A549 (cell line): ENCODE measurements at regions not wholly inside any gene's neighbourhood (a gene's known extent, or its start where the extent isn't known, plus 50 kb on each side); places are given as distances from the start of the nearest gene placed in this dataset.

ENCODE experiments used
- ATAC-seq, 2 experiments: fragments of 200-7000 bp in 1 of 2; fragments of >200 bp in 1 of 2; cut with Nextera tagmentation in 1 of 2; cut with Tn5 transposase in 1 of 2; 3 replicates each; pipeline versions ENCODE4 v1.8.0 to v1.9.1; 2018 to 2020; ENCODE audit warnings: mild to moderate bottlenecking in 1 of 2, moderate library complexity in 1 of 2
- CTCF ChIA-PET: fragments of 300-600 bp; sonication (Branson Sonifier 250); formaldehyde crosslinking; extraction: SDS; loops from one replicate; lab custom pipeline; 2021; ENCODE audit warnings: antibody characterized with exemption, inconsistent platforms; lab: Yijun Ruan, JAX
- POLR2A ChIA-PET: fragments of 350-600 bp; formaldehyde crosslinking; extraction: SDS; loops from one replicate; lab custom pipeline; 2021; ENCODE audit warnings: antibody characterized with exemption, inconsistent platforms; lab: Yijun Ruan, JAX
- DNase-seq, 2 experiments: peaks; one replicate each; pipeline versions ENCODE4 v3.0.0 to v3.0.0-alpha.2; 2011 to 2016; ENCODE audit warnings: low read depth in 1 of 2, low spot score in 1 of 2
- FAIRE-seq: peaks from 2 replicates; lab custom pipeline; 2011; peaks lifted over from hg19 to GRCh38; lab: Jason Lieb, UNC
- H3K27ac ChIP-seq, 2 experiments: fragments of >200 bp; sonication (Bioruptor Twin); formaldehyde crosslinking; 3 replicates each; pipeline ENCODE4 v1.5.1; 2016 to 2017
- H3K4me1 ChIP-seq: fragments of >200 bp; sonication (Bioruptor Twin); formaldehyde crosslinking; 3 replicates; pipeline ENCODE4 v1.6.1; 2016
- H3K4me2 ChIP-seq: fragments of >200 bp; sonication (Bioruptor Twin); formaldehyde crosslinking; 3 replicates; pipeline ENCODE4 v1.6.1; 2016
- H3K4me3 ChIP-seq: fragments of >200 bp; sonication (Bioruptor Twin); formaldehyde crosslinking; 3 replicates; pipeline ENCODE4 v1.5.1; 2016
- H3K9me3 ChIP-seq: fragments of >200 bp; sonication (Bioruptor Twin); formaldehyde crosslinking; 3 replicates; pipeline ENCODE4 v1.6.1; 2016
- BHLHE40 ChIP-seq: IDR thresholded peaks from 2 replicates; pipeline ENCODE4 v1.6.1; 2012; ENCODE audit warnings: low read depth, low read length, inconsistent platforms
- CBX2 ChIP-seq: fragments of 200-600 bp; sonication (generic); IDR thresholded peaks from 2 replicates; pipeline ENCODE4 v1.6.1; 2016; ENCODE audit warnings: low read depth, mild to moderate bottlenecking, borderline replicate concordance
- CBX8 ChIP-seq: fragments of 200-600 bp; sonication (generic); IDR thresholded peaks from 2 replicates; pipeline ENCODE4 v1.6.1; 2016
- CEBPB ChIP-seq, 2 experiments: fragments of >200 bp in 1 of 2; sonication (Bioruptor Twin) in 1 of 2; formaldehyde crosslinking in 1 of 2; IDR thresholded peaks; 2 replicates each; pipeline ENCODE4 v1.6.1; 2012 to 2016
- CHD4 ChIP-seq: fragments of 200-600 bp; sonication (generic); IDR thresholded peaks from 2 replicates; pipeline ENCODE4 v1.6.1; 2016; ENCODE audit warnings: antibody characterized with exemption, mild to moderate bottlenecking, borderline replicate concordance
- EHF ChIP-seq: fragments of 250-450 bp; sonication (Bioruptor Pico); IDR thresholded peaks from 2 replicates; pipeline ENCODE4 v1.5.0; 2020; ENCODE audit warnings: mild to moderate bottlenecking
- ESRRA ChIP-seq: fragments of 150-350 bp; IDR thresholded peaks from 2 replicates; pipeline ENCODE4 v1.6.1; 2014; ENCODE audit warnings: mild to moderate bottlenecking, low read length, borderline replicate concordance
- FOSL2 ChIP-seq, 2 experiments: fragments of 450-650 bp in 1 of 2; fragments of >200 bp in 1 of 2; sonication (Bioruptor Twin) in 1 of 2; formaldehyde crosslinking; IDR thresholded peaks; 2 replicates each; pipeline versions ENCODE4 v1.5.0 to v1.6.1; 2016 to 2020; ENCODE audit warnings: mild to moderate bottlenecking in 1 of 2, moderate library complexity in 1 of 2
- FOXS1 ChIP-seq: fragments of 250-450 bp; sonication (Bioruptor Pico); IDR thresholded peaks from 2 replicates; pipeline ENCODE4 v1.5.0; 2020; ENCODE audit warnings: mild to moderate bottlenecking, moderate library complexity
- HEYL ChIP-seq: fragments of 250-450 bp; sonication (Bioruptor Pico); IDR thresholded peaks from 2 replicates; pipeline ENCODE4 v1.8.0; 2021; ENCODE audit warnings: mild to moderate bottlenecking, moderate library complexity
- HMGXB4 ChIP-seq: fragments of 250-450 bp; sonication (Bioruptor Pico); IDR thresholded peaks from 2 replicates; pipeline ENCODE4 v1.5.0; 2021; ENCODE audit warnings: mild to moderate bottlenecking, moderate library complexity, borderline replicate concordance
- HOXB5 ChIP-seq: fragments of 250-450 bp; sonication (Bioruptor Pico); IDR thresholded peaks from 2 replicates; pipeline ENCODE4 v1.5.0; 2020; ENCODE audit warnings: mild to moderate bottlenecking, moderate library complexity
- JUNB ChIP-seq: fragments of >200 bp; sonication (Bioruptor Twin); formaldehyde crosslinking; IDR thresholded peaks from 2 replicates; pipeline ENCODE4 v1.6.1; 2016
- MAX ChIP-seq: IDR thresholded peaks from 2 replicates; pipeline ENCODE4 v1.6.1; 2012
- NR3C1 ChIP-seq: fragments of >200 bp; sonication (Bioruptor Twin); formaldehyde crosslinking; IDR thresholded peaks from 3 replicates; pipeline ENCODE4 v1.6.1; 2017
- PBX3 ChIP-seq: IDR thresholded peaks from 2 replicates; pipeline ENCODE4 v1.6.1; 2012
- PHF8 ChIP-seq: fragments of 200-600 bp; sonication (generic); IDR thresholded peaks from 2 replicates; pipeline ENCODE4 v1.6.1; 2016; ENCODE audit warnings: low read depth, mild to moderate bottlenecking, antibody characterized with exemption, moderate library complexity, borderline replicate concordance
- POLR2AphosphoS2 ChIP-seq: conservative IDR thresholded peaks from 2 replicates; pipeline ENCODE4 v1.6.1; 2012; ENCODE audit warnings: low read length, improper control_type of control experiment, inconsistent platforms
- REST ChIP-seq: fragments of 200-600 bp; sonication (generic); IDR thresholded peaks from 2 replicates; pipeline ENCODE4 v1.6.1; 2016; ENCODE audit warnings: antibody characterized with exemption, mild to moderate bottlenecking, moderate library complexity
- RNF2 ChIP-seq: fragments of 200-600 bp; sonication (generic); IDR thresholded peaks from 2 replicates; pipeline ENCODE4 v1.6.1; 2016; ENCODE audit warnings: low read depth, mild to moderate bottlenecking, antibody characterized with exemption, moderate library complexity, borderline replicate concordance
- TFCP2L1 ChIP-seq: fragments of 250-450 bp; sonication (Bioruptor Pico); IDR thresholded peaks from 2 replicates; pipeline ENCODE4 v1.5.0; 2021; ENCODE audit warnings: mild to moderate bottlenecking
- ZC3H11A ChIP-seq: fragments of 450-650 bp; IDR thresholded peaks from 2 replicates; pipeline ENCODE4 v1.6.1; 2014; ENCODE audit warnings: antibody characterized with exemption, mild to moderate bottlenecking
- ZNF302 ChIP-seq: fragments of 250-450 bp; sonication (Bioruptor Pico); IDR thresholded peaks from 2 replicates; pipeline ENCODE4 v1.9.0; 2021; ENCODE audit warnings: inconsistent platforms, mild to moderate bottlenecking, moderate library complexity
- ZSCAN20 ChIP-seq: fragments of 250-450 bp; sonication (Bioruptor Pico); IDR thresholded peaks from 2 replicates; pipeline ENCODE4 v1.8.0; 2022; ENCODE audit warnings: mild to moderate bottlenecking, moderate library complexity
- WGBS: methylation state at CpG from one replicate; pipeline ENCODE4 v1.1.6; 2017; ENCODE audit errors: missing lambda C conversion rate; 5-methylcytosine and 5-hydroxymethylcytosine counted together

GRCh38 chrX:138986235-138986634 lies 274.7 kb upstream of the FGF13 start:
- Histone ChIP-seq H3K4me3 (no peak overlapping the region), H3K27ac (no peak overlapping the region), H3K4me2 (no peak overlapping the region), H3K9me3 (no peaks in the 10 kb centered on the region), H3K4me1 (no peaks in the 10 kb centered on the region)
- ATAC-seq = no peak
- no peak for DNase-seq
- FAIRE-seq = no peak
- TF ChIP-seq ZC3H11A (no peak), HMGXB4 (CRISPR knock-in tag) (no peak), HEYL (CRISPR knock-in tag) (no peak), PBX3 (no peak), JUNB (no peak), FOXS1 (no peak), TFCP2L1 (CRISPR knock-in tag) (no peak), HOXB5 (no peak), CHD4 (no peak), PHF8 (no peak), FOSL2 (IDR thresholded peaks at IDR 0.05) (no peak), FOSL2 (CRISPR knock-in tag; IDR thresholded peaks at IDR 0.05) (no peak), RNF2 (no peak)
- WGBS = 1% methylated on average over 3 of the region's 3 CpGs
- POLR2A ChIA-PET = no interaction called here
- CTCF ChIA-PET = no interaction called here

- ChIA-PET POLR2A (no interaction called here), CTCF (no interaction called here)
- Histone ChIP-seq H3K9me3 (no peaks in the 10 kb centered on the region), H3K27ac (no peak overlapping the region), H3K4me3 (no peak overlapping the region), H3K4me2 (no peak overlapping the region), H3K4me1 (no peaks in the 10 kb centered on the region)
- TF ChIP-seq ZNF302 (CRISPR knock-in tag) (no peak), MAX (no peak), EHF (CRISPR knock-in tag) (no peak), NR3C1 (no peak), REST (no peak), POLR2AphosphoS2 (no peak), HOXB5 (no peak), ZSCAN20 (CRISPR knock-in tag) (no peak), CEBPB (IDR thresholded peaks at IDR 0.05) (no peak), ESRRA (no peak), BHLHE40 (no peak), CBX8 (no peak), CBX2 (no peak), FOSL2 (IDR thresholded peaks at IDR 0.05) (no peak), FOSL2 (CRISPR knock-in tag; IDR thresholded peaks at IDR 0.05) (no peak)
- ATAC-seq (no peak), DNase-seq (no peak), FAIRE-seq (no peak)
- WGBS = 0% methylated on average over 4 of the region's 4 CpGs
Measured at GRCh38 chrX:138982365-138982764, 270.8 kb upstream of the FGF13 start.
